ENCODE measurements at regions not wholly inside any gene's neighbourhood (a gene's known extent, or its start where the extent isn't known, plus 50 kb on each side); places are given as distances from the start of the nearest gene placed in this dataset.

- Histone ChIP-seq H2AFZ (ENCODE audit: low read length) (no peak overlapping the region), H3K9me3 (ENCODE audit: low read length) (no peaks in the 10 kb centered on the region), H3K27me3 (ENCODE audit: control insufficient read depth in 1 of 2, insufficient read depth in 2 of 2, low read length in 2 of 2) (peaks cover 0 to 11% of the 10 kb centered on the region in 2 experiments; a peak in 3 of 5 replicates), H3K27ac (ENCODE audit: extremely low read length, insufficient read depth, low read length) (no peak overlapping the region), H3K9ac (ENCODE audit: insufficient read depth, low read depth, low read length) (no peak overlapping the region), H3K4me3 (replicated peaks in 1 of 3; ENCODE audit: insufficient read depth in 1 of 3, low read depth in 2 of 3, low read length in 3 of 3) (no peak overlapping the region), H3K79me2 (ENCODE audit: insufficient read depth, low read length) (no peaks in the 10 kb centered on the region), H4K20me1 (ENCODE audit: insufficient read depth, low read length) (no peaks in the 10 kb centered on the region), H3K36me3 (replicated peaks in 1 of 2; ENCODE audit: control insufficient read depth in 1 of 2, insufficient read depth in 2 of 2, low read length in 2 of 2) (no peaks in the 10 kb centered on the region), H3K4me1 (ENCODE audit: insufficient read depth, low read length) (peaks cover 63% of the 10 kb centered on the region), H3K4me2 (ENCODE audit: low read depth, low read length) (no peak overlapping the region)
- ATAC-seq (no peak), DNase-seq (ENCODE audit: low spot score) (no peak), FAIRE-seq (peak; percentile 34)
- no TSS peak for BruUV-seq (replicated peaks)
- intact Hi-C loops (cut with micrococcal nuclease; ENCODE audit: unreplicated experiment) = no loop called here
- WGBS (ENCODE audit: low lambda C conversion rate) = 78% methylated on average over 11 of the region's 11 CpGs
- in situ Hi-C loops (cut with HindIII; ENCODE audit: extremely low pct_ligation_motif_present, low pct_unique_long_range_greater_than_20kb) = no loop called here
- TF ChIP-seq HOXA7 (CRISPR knock-in tag; IDR thresholded peaks at IDR 0.05) (no peak), RFX1 (IDR thresholded peaks at IDR 0.05) (peak; percentile 41; the same call in 1 of the 2 replicates)
- POLR2A ChIA-PET = no interaction called here
- CTCF ChIA-PET (ENCODE audit: low intra/inter-chr PET ratio, low total read pairs) = no interaction called here
These were observed 166.3 kb upstream of the SERTAD2 start for GRCh38 chr2:64819774-64820688.

- no TSS peak for BruUV-seq (replicated peaks)
- no peak for FAIRE-seq
- peaks cover 0 to 2% of the 10 kb centered on the region in 2 experiments; a peak in 1 of 5 replicates for H3K27me3 ChIP-seq (ENCODE audit: control insufficient read depth in 1 of 2, insufficient read depth in 2 of 2, low read length in 2 of 2)
- H2AFZ ChIP-seq (ENCODE audit: low read length) = no peak overlapping the region
- ChIA-PET POLR2A (no interaction called here), CTCF (ENCODE audit: low intra/inter-chr PET ratio, low total read pairs) (no interaction called here)
- ATAC-seq = no peak
- H4K20me1 ChIP-seq (ENCODE audit: insufficient read depth, low read length) = no peaks in the 10 kb centered on the region
- no peak overlapping the region for H3K4me3 ChIP-seq (replicated peaks in 1 of 3; ENCODE audit: insufficient read depth in 1 of 3, low read depth in 2 of 3, low read length in 3 of 3)
- 100% methylated on average over 1 of the region's 1 CpG for WGBS (ENCODE audit: low lambda C conversion rate)
- H3K9me3 ChIP-seq (ENCODE audit: low read length) = no peaks in the 10 kb centered on the region
- H3K79me2 ChIP-seq (ENCODE audit: insufficient read depth, low read length) = no peaks in the 10 kb centered on the region
- peak overlapping the region; percentile 35 for H3K27ac ChIP-seq (ENCODE audit: extremely low read length, insufficient read depth, low read length)
- H3K4me2 ChIP-seq (ENCODE audit: low read depth, low read length) = peak overlapping the region; percentile 52; the same call in 1 of the 2 replicates
- no peak for DNase-seq (ENCODE audit: low spot score)
- intact Hi-C loops (cut with micrococcal nuclease; ENCODE audit: unreplicated experiment) (no loop called here), in situ Hi-C loops (cut with HindIII; ENCODE audit: extremely low pct_ligation_motif_present, low pct_unique_long_range_greater_than_20kb) (no loop called here)
- no peak overlapping the region for H3K9ac ChIP-seq (ENCODE audit: insufficient read depth, low read depth, low read length)
- peaks cover 63% of the 10 kb centered on the region for H3K4me1 ChIP-seq (ENCODE audit: insufficient read depth, low read length)
- no peaks in the 10 kb centered on the region for H3K36me3 ChIP-seq (replicated peaks in 1 of 2; ENCODE audit: control insufficient read depth in 1 of 2, insufficient read depth in 2 of 2, low read length in 2 of 2)
- TF ChIP-seq ETV6 (CRISPR knock-in tag; conservative IDR thresholded peaks at IDR 0.05) (no peak), KLF12 (CRISPR knock-in tag; IDR thresholded peaks at IDR 0.05; ENCODE audit: borderline replicate concordance) (no peak), GLI4 (CRISPR knock-in tag; IDR thresholded peaks at IDR 0.05; ENCODE audit: borderline replicate concordance) (no peak), POLR2G (IDR thresholded peaks at IDR 0.05; ENCODE audit: low read depth, low read length) (no peak), ZHX1 (CRISPR knock-in tag; IDR thresholded peaks at IDR 0.05; ENCODE audit: low read depth) (no peak)
These were observed 167.2 kb upstream of the SERTAD2 start for GRCh38 chr2:64820901-64821300.

All from HepG2 (cell line).